ENCODE measurements at regions not wholly inside any gene's neighbourhood (a gene's known extent, or its start where the extent isn't known, plus 50 kb on each side); places are given as distances from the start of the nearest gene placed in this dataset.
"Not testable (repeated sequence)": the region's sequence is repeated elsewhere in the genome, so short reads cannot be mapped to it uniquely, and the experiment has no call there.

- no peak for DNase-seq
- in situ Hi-C loops (cut with HindIII; ENCODE audit: low pct_ligation_motif_present, low pct_unique_long_range_greater_than_20kb, low sequenced_read_pairs) = no loop called here
Observed at GRCh38 chr16:75948886-75949285, 222.6 kb upstream of the CPHXL start.

GRCh38 chr16:75952124-75952523, 225.8 kb upstream of the CPHXL start:
- no peak for DNase-seq
- in situ Hi-C loops (cut with HindIII; ENCODE audit: low pct_ligation_motif_present, low pct_unique_long_range_greater_than_20kb, low sequenced_read_pairs) = no loop called here

- no peak for DNase-seq
- in situ Hi-C loops (cut with HindIII; ENCODE audit: low pct_ligation_motif_present, low pct_unique_long_range_greater_than_20kb, low sequenced_read_pairs) = no loop called here
Observed at GRCh38 chr16:75957870-75958269, 231.6 kb upstream of the CPHXL start.

- in situ Hi-C loops (cut with HindIII; ENCODE audit: low pct_ligation_motif_present, low pct_unique_long_range_greater_than_20kb, low sequenced_read_pairs) = no loop called here
- DNase-seq = no peak
Observed at GRCh38 chr16:75965504-75966374, 239.4 kb upstream of the CPHXL start.

- in situ Hi-C loops (cut with HindIII; ENCODE audit: low pct_ligation_motif_present, low pct_unique_long_range_greater_than_20kb, low sequenced_read_pairs); DNase-seq: not testable (repeated sequence)
Observed at GRCh38 chr16:75969120-75969519, 242.8 kb upstream of the CPHXL start.

GRCh38 chr16:75971334-75971733, 245.0 kb upstream of the CPHXL start:
- in situ Hi-C loops (cut with HindIII; ENCODE audit: low pct_ligation_motif_present, low pct_unique_long_range_greater_than_20kb, low sequenced_read_pairs) = no loop called here
- DNase-seq = no peak

- in situ Hi-C loops (cut with HindIII; ENCODE audit: low pct_ligation_motif_present, low pct_unique_long_range_greater_than_20kb, low sequenced_read_pairs) = no loop called here
- no peak for DNase-seq
Observed at GRCh38 chr16:75983296-75983695, 257.0 kb upstream of the CPHXL start.

- in situ Hi-C loops (cut with HindIII; ENCODE audit: low pct_ligation_motif_present, low pct_unique_long_range_greater_than_20kb, low sequenced_read_pairs) = no loop called here
- no peak for DNase-seq
Observed at GRCh38 chr16:75983741-75984381, 257.6 kb upstream of the CPHXL start.

GRCh38 chr16:75987323-75987722, 261.0 kb upstream of the CPHXL start:
- no peak for DNase-seq
- in situ Hi-C loops (cut with HindIII; ENCODE audit: low pct_ligation_motif_present, low pct_unique_long_range_greater_than_20kb, low sequenced_read_pairs) = no loop called here

GRCh38 chr16:75996491-75996890, 270.2 kb upstream of the CPHXL start:
- in situ Hi-C loops (cut with HindIII; ENCODE audit: low pct_ligation_motif_present, low pct_unique_long_range_greater_than_20kb, low sequenced_read_pairs) = no loop called here
- DNase-seq = no peak

GRCh38 chr16:75997606-75998005, 271.3 kb upstream of the CPHXL start:
- in situ Hi-C loops (cut with HindIII; ENCODE audit: low pct_ligation_motif_present, low pct_unique_long_range_greater_than_20kb, low sequenced_read_pairs) = no loop called here

GRCh38 chr16:76007645-76008044, 269.6 kb upstream of the CNTNAP4 start:
- in situ Hi-C loops (cut with HindIII; ENCODE audit: low pct_ligation_motif_present, low pct_unique_long_range_greater_than_20kb, low sequenced_read_pairs) = no loop called here
- no peak for DNase-seq

More at GRCh38 chr16:75997606-75998005, 271.3 kb upstream of the CPHXL start:
- DNase-seq = no peak

- in situ Hi-C loops (cut with HindIII; ENCODE audit: low pct_ligation_motif_present, low pct_unique_long_range_greater_than_20kb, low sequenced_read_pairs) = no loop called here
- DNase-seq = no peak
Observed at GRCh38 chr16:76023835-76024234, 253.4 kb upstream of the CNTNAP4 start.

- in situ Hi-C loops (cut with HindIII; ENCODE audit: low pct_ligation_motif_present, low pct_unique_long_range_greater_than_20kb, low sequenced_read_pairs) = no loop called here
- no peak for DNase-seq
Observed at GRCh38 chr16:76035689-76036088, 241.5 kb upstream of the CNTNAP4 start.

- in situ Hi-C loops (cut with HindIII; ENCODE audit: low pct_ligation_motif_present, low pct_unique_long_range_greater_than_20kb, low sequenced_read_pairs) = no loop called here
- DNase-seq = no peak
Observed at GRCh38 chr16:76038097-76038496, 239.1 kb upstream of the CNTNAP4 start.

- in situ Hi-C loops (cut with HindIII; ENCODE audit: low pct_ligation_motif_present, low pct_unique_long_range_greater_than_20kb, low sequenced_read_pairs) = no loop called here
Observed at GRCh38 chr16:76052725-76053124, 224.5 kb upstream of the CNTNAP4 start.

GRCh38 chr16:76059186-76059585, 218.0 kb upstream of the CNTNAP4 start:
- in situ Hi-C loops (cut with HindIII; ENCODE audit: low pct_ligation_motif_present, low pct_unique_long_range_greater_than_20kb, low sequenced_read_pairs) = no loop called here
- DNase-seq = no peak

More at GRCh38 chr16:76052725-76053124, 224.5 kb upstream of the CNTNAP4 start:
- DNase-seq = no peak

GRCh38 chr16:76059701-76060100, 217.5 kb upstream of the CNTNAP4 start:
- in situ Hi-C loops (cut with HindIII; ENCODE audit: low pct_ligation_motif_present, low pct_unique_long_range_greater_than_20kb, low sequenced_read_pairs) = no loop called here
- no peak for DNase-seq

GRCh38 chr16:76071690-76072089, 205.5 kb upstream of the CNTNAP4 start:
- in situ Hi-C loops (cut with HindIII; ENCODE audit: low pct_ligation_motif_present, low pct_unique_long_range_greater_than_20kb, low sequenced_read_pairs) = no loop called here

GRCh38 chr16:76081967-76082366, 195.2 kb upstream of the CNTNAP4 start:
- in situ Hi-C loops (cut with HindIII; ENCODE audit: low pct_ligation_motif_present, low pct_unique_long_range_greater_than_20kb, low sequenced_read_pairs) = no loop called here
- DNase-seq = no peak

More at GRCh38 chr16:76071690-76072089, 205.5 kb upstream of the CNTNAP4 start:
- no peak for DNase-seq
